ENCODE measurements at regions not wholly inside any gene's neighbourhood (a gene's known extent, or its start where the extent isn't known, plus 50 kb on each side); places are given as distances from the start of the nearest gene placed in this dataset.

DNA sequence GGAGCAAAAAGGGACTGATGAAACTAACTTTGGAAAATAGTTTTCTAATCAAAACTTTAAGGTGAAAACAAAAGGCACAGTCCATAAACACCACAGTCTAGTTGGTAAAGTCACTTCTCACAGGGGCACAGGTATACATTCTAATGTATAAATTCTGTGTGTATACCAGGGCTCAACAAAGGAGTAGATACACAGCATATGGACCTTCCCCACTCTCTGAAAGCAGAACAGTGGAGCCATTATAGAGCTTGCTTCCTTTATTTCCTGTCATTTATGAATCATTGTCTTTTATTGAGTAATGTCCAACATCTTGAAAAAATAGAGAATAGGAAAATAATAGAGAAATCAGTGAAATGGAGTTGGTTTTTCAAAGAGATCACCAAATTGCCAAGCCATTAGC lies 746.5 kb upstream of the CHRM3 start:
- TF ChIP-seq CTCF (conservative IDR thresholded peaks at IDR 0.05; ENCODE audit: low read length) (no peak), EZH2phosphoT487 (IDR thresholded peaks at IDR 0.05; ENCODE audit: borderline replicate concordance) (no peak)
